ENCODE measurements at regions not wholly inside any gene's neighbourhood (a gene's known extent, or its start where the extent isn't known, plus 50 kb on each side); places are given as distances from the start of the nearest gene placed in this dataset.
"Not testable (repeated sequence)": the region's sequence is repeated elsewhere in the genome, so short reads cannot be mapped to it uniquely, and the experiment has no call there.

DNA sequence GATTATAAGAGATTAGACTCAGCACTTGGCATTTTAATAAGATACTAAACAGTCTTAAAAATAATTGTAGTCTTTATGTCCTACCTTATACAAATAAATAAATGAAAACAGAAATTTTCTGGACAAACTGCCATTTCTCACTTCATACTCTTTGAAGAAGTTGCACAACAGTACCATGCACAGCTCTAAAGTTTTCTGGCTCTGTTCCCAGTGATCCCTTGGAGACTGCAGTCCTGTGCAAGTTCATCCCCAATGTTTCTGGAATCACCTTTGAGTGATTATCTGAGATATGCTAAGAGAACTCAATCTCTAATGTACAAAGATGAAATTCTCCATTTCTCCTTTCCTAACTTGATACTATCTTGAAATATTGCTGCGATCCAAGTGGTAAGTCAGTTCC, 330.4 kb upstream of the EDIL3 start:
- ChIA-PET CTCF (no interaction called here), POLR2A (no interaction called here)
- DNase-seq (ENCODE audit: extremely low spot score), result no peak
- TF ChIP-seq, protein P1, sequence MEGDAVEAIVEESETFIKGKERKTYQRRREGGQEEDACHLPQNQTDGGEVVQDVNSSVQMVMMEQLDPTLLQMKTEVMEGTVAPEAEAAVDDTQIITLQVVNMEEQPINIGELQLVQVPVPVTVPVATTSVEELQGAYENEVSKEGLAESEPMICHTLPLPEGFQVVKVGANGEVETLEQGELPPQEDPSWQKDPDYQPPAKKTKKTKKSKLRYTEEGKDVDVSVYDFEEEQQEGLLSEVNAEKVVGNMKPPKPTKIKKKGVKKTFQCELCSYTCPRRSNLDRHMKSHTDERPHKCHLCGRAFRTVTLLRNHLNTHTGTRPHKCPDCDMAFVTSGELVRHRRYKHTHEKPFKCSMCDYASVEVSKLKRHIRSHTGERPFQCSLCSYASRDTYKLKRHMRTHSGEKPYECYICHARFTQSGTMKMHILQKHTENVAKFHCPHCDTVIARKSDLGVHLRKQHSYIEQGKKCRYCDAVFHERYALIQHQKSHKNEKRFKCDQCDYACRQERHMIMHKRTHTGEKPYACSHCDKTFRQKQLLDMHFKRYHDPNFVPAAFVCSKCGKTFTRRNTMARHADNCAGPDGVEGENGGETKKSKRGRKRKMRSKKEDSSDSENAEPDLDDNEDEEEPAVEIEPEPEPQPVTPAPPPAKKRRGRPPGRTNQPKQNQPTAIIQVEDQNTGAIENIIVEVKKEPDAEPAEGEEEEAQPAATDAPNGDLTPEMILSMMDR (IDR thresholded peaks at IDR 0.05; ENCODE audit: control extremely low read depth, extremely low read depth, low read depth, missing control alignments), result no peak

DNA sequence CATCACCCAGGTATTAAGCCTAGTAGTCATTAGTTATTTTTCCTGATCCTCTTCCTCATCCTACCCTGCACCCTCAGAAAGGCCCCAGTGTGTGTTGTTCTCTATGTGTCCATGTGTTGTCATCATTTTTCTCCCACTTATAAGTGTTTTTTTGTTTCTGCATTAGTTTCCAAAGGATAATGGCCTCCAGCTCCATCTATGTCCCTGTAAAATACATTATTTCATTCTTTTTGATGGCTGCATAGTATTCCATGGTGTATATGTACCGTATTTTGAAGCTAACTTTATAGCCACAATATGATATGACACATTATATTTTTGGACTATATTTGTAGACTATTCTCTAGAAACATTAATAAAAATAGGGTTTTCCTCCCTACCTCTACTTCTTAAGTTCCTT, 324.4 kb upstream of the EDIL3 start:
- TF ChIP-seq, protein P1 (IDR thresholded peaks at IDR 0.05; ENCODE audit: control extremely low read depth, extremely low read depth, low read depth, missing control alignments), result no peak
- DNase-seq (ENCODE audit: extremely low spot score), result no peak
- ChIA-PET CTCF (interaction anchor here (0.9 kb wide), 1 partner anchor 47 kb away, joined by 3 read pairs; no protein-coding TSS in a partner anchor), POLR2A (no interaction called here)

DNA sequence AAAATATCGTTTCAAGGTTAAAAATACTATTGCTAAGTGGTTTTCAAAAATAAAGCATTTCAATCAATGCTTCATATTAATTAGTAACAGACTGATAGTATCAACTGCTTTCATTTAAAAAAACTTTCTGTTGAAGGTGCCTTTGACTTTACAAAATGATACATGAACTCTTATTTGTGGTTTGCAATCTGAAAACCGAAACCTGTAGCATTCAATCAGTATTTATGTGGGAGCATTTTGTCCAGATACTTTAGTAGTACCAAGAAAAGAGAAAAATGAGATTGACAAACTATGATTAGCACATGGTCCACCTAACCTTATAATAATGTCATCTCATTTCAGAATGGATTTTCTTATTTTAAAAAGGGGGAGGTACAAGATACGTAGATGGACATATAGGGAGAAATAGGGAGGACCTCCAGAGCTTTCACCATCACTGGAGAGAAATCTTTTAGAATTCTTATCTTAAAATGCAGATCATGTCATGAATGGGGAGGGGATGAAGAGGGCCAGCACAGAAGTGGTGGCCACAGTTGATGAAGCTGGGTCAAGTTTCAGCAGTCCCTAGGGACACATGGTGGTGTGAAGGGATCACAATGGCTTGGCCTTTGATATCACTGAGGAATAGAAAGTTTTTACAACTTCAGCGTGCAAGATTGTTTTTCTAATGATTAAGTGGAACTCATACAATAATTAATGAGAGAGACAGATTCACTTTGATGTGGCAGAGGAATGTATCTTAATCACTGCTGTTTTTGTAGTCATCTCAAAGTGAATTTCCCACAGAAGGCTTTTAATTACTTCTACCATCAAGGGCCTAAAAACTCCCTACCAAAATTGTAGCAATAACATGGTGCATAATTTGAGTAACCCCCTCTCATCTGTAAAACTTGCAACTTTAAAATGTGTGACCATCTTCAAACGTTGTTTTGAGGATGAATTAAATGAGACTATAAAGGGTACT, 322.3 kb upstream of the EDIL3 start:
- ChIA-PET POLR2A (no interaction called here), CTCF (interaction anchor here (0.9 kb wide), 1 partner anchor 11 kb away, joined by 3 read pairs; no protein-coding TSS in a partner anchor)
- no peak for DNase-seq (ENCODE audit: extremely low spot score)
- TF ChIP-seq, protein P1 (IDR thresholded peaks at IDR 0.05; ENCODE audit: control extremely low read depth, extremely low read depth, low read depth, missing control alignments), result no peak

DNA sequence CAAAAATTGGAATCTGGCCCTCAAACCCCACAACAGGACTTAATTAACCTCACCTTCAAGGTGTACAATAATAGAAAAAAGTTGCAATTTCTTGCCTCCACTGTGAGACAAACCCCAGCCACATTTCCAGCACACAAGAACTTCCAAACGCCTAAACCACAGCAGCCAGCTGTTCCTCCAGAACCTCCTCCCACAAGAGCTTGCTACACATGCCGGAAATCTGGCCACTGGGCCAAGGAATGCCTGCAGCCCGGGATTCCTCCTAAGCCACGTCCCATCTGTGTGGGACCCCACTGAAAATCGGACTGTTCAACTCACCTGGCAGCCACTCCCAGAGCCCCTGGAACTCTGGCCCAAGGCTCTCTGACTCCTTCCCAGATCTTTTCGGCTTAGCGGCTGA, 315.9 kb upstream of the EDIL3 start:
- CTCF ChIA-PET, POLR2A ChIA-PET: not testable (repeated sequence)

DNA sequence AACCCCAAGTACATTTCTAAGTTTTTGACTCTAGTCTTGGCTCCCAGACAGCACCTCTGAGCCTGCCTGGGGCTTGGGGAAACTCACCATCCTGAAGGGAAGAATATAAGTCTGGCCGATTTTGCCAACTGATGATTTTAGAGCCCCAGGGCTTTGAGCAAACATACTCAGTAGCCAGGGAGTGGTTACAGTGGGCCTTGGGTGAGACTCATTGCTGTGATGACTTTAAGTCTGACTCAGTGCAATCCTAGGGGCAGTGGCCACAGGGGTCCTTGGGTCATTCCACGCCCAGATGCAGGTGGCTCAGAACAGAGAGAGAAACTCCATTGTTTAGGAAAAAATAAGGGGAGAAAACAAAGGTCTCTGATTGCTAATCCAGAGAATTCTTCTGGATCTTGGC, 312.0 kb upstream of the EDIL3 start:
- CTCF ChIA-PET, result interaction anchor here (1.6 kb wide), 1 partner anchor 10 kb away, joined by 3 read pairs; no protein-coding TSS in a partner anchor
- TF ChIP-seq, protein P1 (IDR thresholded peaks at IDR 0.05; ENCODE audit: control extremely low read depth, extremely low read depth, low read depth, missing control alignments), result no peak
- POLR2A ChIA-PET, result no interaction called here
- no peak for DNase-seq (ENCODE audit: extremely low spot score)

More for the DNA sequence above, 315.9 kb upstream of the EDIL3 start:
- not testable (repeated sequence) for DNase-seq (ENCODE audit: extremely low spot score)

DNA sequence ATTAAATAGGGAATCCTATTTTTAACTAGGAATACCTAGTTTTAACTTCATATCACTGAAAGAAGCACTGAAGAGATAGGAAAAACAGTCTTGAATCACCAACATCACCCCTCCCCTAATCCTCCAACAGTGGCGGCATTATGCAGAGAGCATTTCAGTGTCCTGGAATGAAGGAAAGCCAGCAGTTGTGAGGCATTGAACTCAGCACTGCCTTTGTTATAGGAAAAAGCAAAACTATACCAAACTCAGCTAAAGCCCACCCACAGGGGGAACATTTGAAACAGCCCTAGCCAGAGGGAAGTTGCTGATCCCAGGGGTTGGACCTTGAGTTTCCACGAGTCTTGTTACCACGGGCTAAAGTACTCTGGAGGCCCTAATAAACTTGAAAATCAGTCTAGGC, 310.6 kb upstream of the EDIL3 start:
- POLR2A ChIA-PET, result no interaction called here
- CTCF ChIA-PET, result interaction anchor here (1.6 kb wide), 1 partner anchor 11 kb away, joined by 3 read pairs; no protein-coding TSS in a partner anchor
- TF ChIP-seq, protein P1 (IDR thresholded peaks at IDR 0.05; ENCODE audit: control extremely low read depth, extremely low read depth, low read depth, missing control alignments), result no peak
- no peak for DNase-seq (ENCODE audit: extremely low spot score)

DNA sequence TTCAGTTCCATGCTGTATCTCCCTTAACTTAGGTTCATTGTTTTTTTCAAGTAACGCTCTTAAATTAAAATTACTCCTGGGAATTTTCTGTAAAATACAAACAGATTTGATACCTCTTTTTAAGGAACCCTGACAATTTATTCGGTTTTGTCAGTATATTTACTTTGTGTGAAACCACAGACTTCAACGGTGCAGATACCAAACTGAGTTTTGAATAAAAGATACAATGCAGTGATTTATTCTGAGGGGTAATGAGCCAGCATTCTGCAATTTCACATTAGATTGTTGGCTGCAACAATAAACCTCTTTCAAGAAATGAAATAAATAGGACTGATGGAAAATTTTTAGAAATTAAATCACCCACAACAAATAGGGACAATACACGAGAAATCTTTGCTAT, 308.6 kb upstream of the EDIL3 start:
- ChIA-PET CTCF (no interaction called here), POLR2A (no interaction called here)
- TF ChIP-seq, protein P1 (IDR thresholded peaks at IDR 0.05; ENCODE audit: control extremely low read depth, extremely low read depth, low read depth, missing control alignments), result no peak
- DNase-seq (ENCODE audit: extremely low spot score), result no peak
